Brain microvascular endothelial cell (primary cell): ENCODE measurements at regions not wholly inside any gene's neighbourhood (a gene's known extent, or its start where the extent isn't known, plus 50 kb on each side); places are given as distances from the start of the nearest gene placed in this dataset.

Experiments
- DNase-seq: peaks from one replicate; pipeline ENCODE4 v3.0.0-alpha.2; 2020
- H3K27ac ChIP-seq: fragments of 250-450 bp; sonication (Bioruptor Pico); 2 replicates; pipeline ENCODE4 v1.5.1; 2020; ENCODE audit warnings: mild to moderate bottlenecking, moderate library complexity
- H3K27me3 ChIP-seq: fragments of 250-450 bp; sonication (Bioruptor Pico); replicated peaks from 2 replicates; pipeline ENCODE4 v1.5.1; 2020; ENCODE audit warnings: mild to moderate bottlenecking
- H3K36me3 ChIP-seq: fragments of 250-450 bp; sonication (Bioruptor Pico); replicated peaks from 2 replicates; pipeline ENCODE4 v1.5.1; 2020; ENCODE audit warnings: mild to moderate bottlenecking
- H3K4me3 ChIP-seq: 2 replicates; pipeline ENCODE4 v1.5.1; 2011; ENCODE audit warnings: low read depth, mild to moderate bottlenecking, control low read depth, low read length, moderate library complexity
- CTCF ChIP-seq: IDR thresholded peaks from 2 replicates; pipeline ENCODE4 v1.5.1; 2011; ENCODE audit warnings: low read depth, mild to moderate bottlenecking, moderate library complexity, low read length, control low read depth, inconsistent platforms; ENCODE audit errors: missing control alignments
- in situ Hi-C: cut with HindIII; loops from 2 replicates; pipeline ENCODE4 v1.10.0; 2017; ENCODE audit warnings: low sequenced_read_pairs, low pct_ligation_motif_present

- in situ Hi-C loops, result no loop called here
- TF ChIP-seq CTCF, result no peak
Observed at GRCh38 chr4:24260133-24260715, 324.1 kb downstream of the DHX15 start.

GRCh38 chr4:24256547-24256946 lies 327.8 kb downstream of the DHX15 start:
- no peak for TF ChIP-seq CTCF
- no peak overlapping the region for H3K4me3 ChIP-seq
- in situ Hi-C loops, result no loop called here
- no peak for DNase-seq
- no peak overlapping the region for H3K27ac ChIP-seq
- H3K36me3 ChIP-seq, result no peaks in the 10 kb centered on the region
- no peaks in the 10 kb centered on the region for H3K27me3 ChIP-seq

More at GRCh38 chr4:24260133-24260715, 324.1 kb downstream of the DHX15 start:
- no peak for DNase-seq
- Histone ChIP-seq H3K27me3 (no peaks in the 10 kb centered on the region), H3K27ac (no peak overlapping the region), H3K4me3 (no peak overlapping the region), H3K36me3 (no peaks in the 10 kb centered on the region)

- no peak for TF ChIP-seq CTCF
- no peaks in the 10 kb centered on the region for H3K36me3 ChIP-seq
- H3K27me3 ChIP-seq, result no peaks in the 10 kb centered on the region
- no peak for DNase-seq
- no peak overlapping the region for H3K27ac ChIP-seq
- in situ Hi-C loops, result no loop called here
- H3K4me3 ChIP-seq, result no peak overlapping the region
Observed at GRCh38 chr4:24256066-24256465, 328.3 kb downstream of the DHX15 start.

- Histone ChIP-seq H3K36me3 (no peaks in the 10 kb centered on the region), H3K27ac (no peak overlapping the region), H3K27me3 (no peaks in the 10 kb centered on the region), H3K4me3 (no peak overlapping the region)
- in situ Hi-C loops, result no loop called here
- no peak for TF ChIP-seq CTCF
- DNase-seq, result no peak
Observed at GRCh38 chr4:24252121-24252520, 332.2 kb downstream of the DHX15 start.

- TF ChIP-seq CTCF, result no peak
- no peak for DNase-seq
- Histone ChIP-seq H3K27ac (no peak overlapping the region), H3K36me3 (no peaks in the 10 kb centered on the region), H3K4me3 (no peak overlapping the region), H3K27me3 (no peaks in the 10 kb centered on the region)
- in situ Hi-C loops, result no loop called here
Observed at GRCh38 chr4:24251589-24251988, 332.8 kb downstream of the DHX15 start.

GRCh38 chr4:24249972-24250371 lies 334.4 kb downstream of the DHX15 start:
- Histone ChIP-seq H3K27ac (no peak overlapping the region), H3K4me3 (no peak overlapping the region), H3K36me3 (no peaks in the 10 kb centered on the region), H3K27me3 (no peaks in the 10 kb centered on the region)
- TF ChIP-seq CTCF, result no peak
- in situ Hi-C loops, result no loop called here
- no peak for DNase-seq
